IMR-90 (cell line): ENCODE measurements at regions not wholly inside any gene's neighbourhood (a gene's known extent, or its start where the extent isn't known, plus 50 kb on each side); places are given as distances from the start of the nearest gene placed in this dataset.

ENCODE experiments used
- ATAC-seq: fragments of 200-7000 bp; cut with Tn5 transposase; 2 replicates; pipeline ENCODE4 v1.9.1; 2020; ENCODE audit warnings: low read depth, mild to moderate bottlenecking, moderate library complexity
- BruUV-seq: library from RNA; stranded (reverse); fragments of 400-500 nt; replicated peaks from 2 replicates; lab custom pipeline; 2021; lab: Mats Ljungman, UMichigan
- CTCF ChIA-PET: fragments of 300-600 bp; formaldehyde crosslinking; extraction: SDS; loops from one replicate; lab custom pipeline; 2021; ENCODE audit warnings: antibody characterized with exemption; lab: Yijun Ruan, JAX
- POLR2A ChIA-PET: fragments of 300-600 bp; sonication (Branson Sonifier 250); formaldehyde crosslinking; loops from one replicate; lab custom pipeline; 2022; ENCODE audit warnings: antibody characterized with exemption; ENCODE audit not compliant: unreplicated experiment; lab: Charles Lee
- DNase-seq: peaks from one replicate; pipeline ENCODE4 v3.0.0; 2013
- H2AFZ ChIP-seq: replicated peaks from 2 replicates; pipeline ENCODE3; 2013; ENCODE audit warnings: low read length, mild to moderate bottlenecking; ENCODE audit not compliant: poor library complexity
- H2AK5ac ChIP-seq: 2 replicates; pipeline ENCODE4 v1.6.1; 2013; ENCODE audit warnings: low read depth, low read length, inconsistent platforms
- H2AK9ac ChIP-seq: replicated peaks from 2 replicates; pipeline ENCODE3; 2013; ENCODE audit warnings: mild to moderate bottlenecking, low read depth, low read length, moderate library complexity; ENCODE audit not compliant: poor library complexity
- H2BK120ac ChIP-seq: 2 replicates; pipeline ENCODE4 v1.6.1; 2013; ENCODE audit warnings: low read depth, low read length, inconsistent platforms
- H2BK15ac ChIP-seq: 3 replicates; pipeline ENCODE4 v1.6.1; 2013; ENCODE audit warnings: low read depth, low read length, inconsistent platforms
- H2BK20ac ChIP-seq: 2 replicates; pipeline ENCODE4 v1.6.1; 2013; ENCODE audit warnings: low read depth, mild to moderate bottlenecking, inconsistent platforms, low read length, moderate library complexity
- H2BK5ac ChIP-seq: 2 replicates; pipeline ENCODE4 v1.6.1; 2013; ENCODE audit warnings: mild to moderate bottlenecking, low read depth, low read length, inconsistent platforms; ENCODE audit not compliant: poor library complexity, severe bottlenecking
- H3K14ac ChIP-seq: replicated peaks from 2 replicates; pipeline ENCODE4 v1.6.1; 2013; ENCODE audit warnings: low read depth, low read length, inconsistent platforms
- H3K18ac ChIP-seq: 2 replicates; pipeline ENCODE4 v1.6.1; 2013; ENCODE audit warnings: low read depth, low read length, control low read depth
- H3K23ac ChIP-seq: 2 replicates; pipeline ENCODE4 v1.6.1; 2013; ENCODE audit warnings: low read depth, low read length, inconsistent platforms
- H3K27ac ChIP-seq: 2 replicates; pipeline ENCODE4 v1.5.1; 2013; ENCODE audit warnings: mild to moderate bottlenecking, control low read depth, low read length; ENCODE audit not compliant: insufficient read depth
- H3K27me3 ChIP-seq: 2 replicates; pipeline ENCODE4 v1.6.1; 2013; ENCODE audit warnings: low read length; ENCODE audit not compliant: control insufficient read depth, insufficient read depth
- H3K36me3 ChIP-seq: 2 replicates; pipeline ENCODE4 v1.6.1; 2013; ENCODE audit warnings: low read length, mixed read lengths; ENCODE audit not compliant: control insufficient read depth, insufficient read depth
- H3K4ac ChIP-seq: 2 replicates; pipeline ENCODE4 v1.6.1; 2013; ENCODE audit warnings: low read depth, low read length, inconsistent platforms
- H3K4me1 ChIP-seq: 2 replicates; pipeline ENCODE4 v1.6.1; 2013; ENCODE audit warnings: low read length, mixed read lengths; ENCODE audit not compliant: control insufficient read depth, insufficient read depth
- H3K4me2 ChIP-seq: 2 replicates; pipeline ENCODE4 v1.6.1; 2013; ENCODE audit warnings: low read depth, mild to moderate bottlenecking, control low read depth, low read length, moderate library complexity
- H3K4me3 ChIP-seq: 2 replicates; pipeline ENCODE4 v1.5.1; 2013; ENCODE audit warnings: low read depth, mild to moderate bottlenecking, control low read depth, low read length, moderate library complexity; ENCODE audit not compliant: insufficient read depth
- H3K56ac ChIP-seq: 2 replicates; pipeline ENCODE4 v1.6.1; 2013; ENCODE audit warnings: low read length, inconsistent platforms; ENCODE audit not compliant: insufficient read depth; ENCODE audit errors: extremely low read depth
- H3K79me1 ChIP-seq, 2 experiments: 2 replicates each; pipeline ENCODE4 v1.6.1; 2013; ENCODE audit warnings: low read length in 2 of 2, inconsistent platforms in 1 of 2, low read depth in 1 of 2
- H3K9ac ChIP-seq: 2 replicates; pipeline ENCODE4 v1.6.1; 2013; ENCODE audit warnings: low read depth, low read length, control low read depth
- H3K9me1 ChIP-seq: 2 replicates; pipeline ENCODE4 v1.6.1; 2013; ENCODE audit warnings: low read length, inconsistent platforms; ENCODE audit not compliant: insufficient read depth
- H3K9me3 ChIP-seq: 2 replicates; pipeline ENCODE4 v1.6.1; 2013; ENCODE audit warnings: low read length; ENCODE audit not compliant: control insufficient read depth, insufficient read depth
- H4K20me1 ChIP-seq: 2 replicates; pipeline ENCODE4 v1.6.1; 2013; ENCODE audit warnings: low read length, inconsistent platforms; ENCODE audit not compliant: insufficient read depth
- H4K5ac ChIP-seq: 2 replicates; pipeline ENCODE4 v1.6.1; 2013; ENCODE audit warnings: mild to moderate bottlenecking, low read depth, low read length, control low read depth
- H4K8ac ChIP-seq, 2 experiments: 2 replicates each; pipeline ENCODE4 v1.6.1; 2013; ENCODE audit warnings: low read depth in 2 of 2, low read length in 2 of 2, control low read depth in 1 of 2, inconsistent platforms in 1 of 2
- H4K91ac ChIP-seq: 2 replicates; pipeline ENCODE4 v1.6.1; 2013; ENCODE audit warnings: low read depth, low read length, inconsistent platforms; ENCODE audit not compliant: insufficient read depth
- BHLHE40 ChIP-seq: fragments of 150-350 bp; IDR thresholded peaks from 2 replicates; pipeline ENCODE4 v1.6.1; 2016; ENCODE audit warnings: mild to moderate bottlenecking, low read depth, low read length
- CEBPB ChIP-seq: IDR thresholded peaks from 2 replicates; pipeline ENCODE4 v1.6.1; 2012; ENCODE audit warnings: low read depth, low read length, improper control_type of control experiment
- CHD1 ChIP-seq: IDR thresholded peaks from 2 replicates; pipeline ENCODE4 v1.6.1; 2012; ENCODE audit warnings: low read depth, low read length, improper control_type of control experiment
- ELK1 ChIP-seq: fragments of 150-350 bp; IDR thresholded peaks from 2 replicates; pipeline ENCODE4 v1.6.1; 2016; ENCODE audit warnings: low read depth, mild to moderate bottlenecking, low read length, moderate library complexity, borderline replicate concordance
- MAFK ChIP-seq: IDR thresholded peaks from 2 replicates; pipeline ENCODE4 v1.6.1; 2012; ENCODE audit warnings: low read depth, low read length, improper control_type of control experiment
- MAZ ChIP-seq: IDR thresholded peaks from 2 replicates; pipeline ENCODE4 v1.6.1; 2012; ENCODE audit warnings: low read depth, mild to moderate bottlenecking, low read length, improper control_type of control experiment, moderate library complexity, borderline replicate concordance
- MXI1 ChIP-seq: IDR thresholded peaks from 2 replicates; pipeline ENCODE4 v1.6.1; 2012; ENCODE audit warnings: low read depth, mild to moderate bottlenecking, low read length, moderate library complexity, borderline replicate concordance
- NFE2L2 ChIP-seq: fragments of 150-350 bp; IDR thresholded peaks from 2 replicates; pipeline ENCODE4 v1.6.1; 2016; ENCODE audit warnings: low read depth, mild to moderate bottlenecking, low read length
- POLR2A ChIP-seq: IDR thresholded peaks from 2 replicates; pipeline ENCODE4 v1.6.1; 2012; ENCODE audit warnings: mild to moderate bottlenecking, low read depth, low read length
- RAD21 ChIP-seq: IDR thresholded peaks from 2 replicates; pipeline ENCODE4 v1.6.1; 2012; ENCODE audit warnings: low read length, improper control_type of control experiment
- RCOR1 ChIP-seq: IDR thresholded peaks from 2 replicates; pipeline ENCODE4 v1.6.1; 2012; ENCODE audit warnings: mild to moderate bottlenecking, low read length, improper control_type of control experiment; ENCODE audit not compliant: insufficient replicate concordance
- RFX5 ChIP-seq: IDR thresholded peaks from 2 replicates; pipeline ENCODE4 v1.8.0; 2012; ENCODE audit warnings: low read depth, mild to moderate bottlenecking, low read length, moderate library complexity
- SMC3 ChIP-seq: fragments of 150-350 bp; IDR thresholded peaks from 2 replicates; pipeline ENCODE4 v1.6.1; 2016; ENCODE audit warnings: low read depth, mild to moderate bottlenecking, antibody characterized with exemption, low read length, moderate library complexity
- USF2 ChIP-seq: fragments of 150-350 bp; IDR thresholded peaks from 2 replicates; pipeline ENCODE4 v1.6.1; 2017; ENCODE audit warnings: mild to moderate bottlenecking, antibody characterized with exemption, low read length, low read depth
- WGBS, 2 experiments: methylation state at CpG; one replicate each; pipeline versions ENCODE4 v1.1.5 to v1.1.7; 2013; ENCODE audit warnings: missing lambda C conversion rate in 2 of 2; ENCODE audit not compliant: insufficient read length in 1 of 2; ENCODE audit errors: extremely low coverage in 2 of 2; 5-methylcytosine and 5-hydroxymethylcytosine counted together
- dilution Hi-C: fragments of 300-500 bp; cut with HindIII; formaldehyde crosslinking; loops from one replicate; pipeline ENCODE4 v1.14.3; 2018; ENCODE audit warnings: low sequenced_read_pairs; ENCODE audit not compliant: unreplicated experiment
- in situ Hi-C: fragments of 300-500 bp; cut with MboI; formaldehyde crosslinking; loops from 3 replicates; pipeline ENCODE4 v1.14.3; 2019; ENCODE audit warnings: low sequenced_read_pairs, inconsistent platforms, mixed read lengths
- intact Hi-C: fragments of 100-400 bp; cut with micrococcal nuclease; formaldehyde crosslinking; loops from 2 replicates; pipeline ENCODE4 v1.10.0; 2022

GRCh38 chr20:50434653-50435396 is 75.4 kb upstream of the PTPN1 start:
- DNase-seq = peak; percentile 86
- POLR2A ChIA-PET = no interaction called here
- in situ Hi-C loops = no loop called here
- TF ChIP-seq CHD1 (no peak), NFE2L2 (peak; percentile 53; the same call in 1 of the 2 replicates), RFX5 (no peak), MAFK (no peak), USF2 (no peak), SMC3 (no peak), ELK1 (no peak), RCOR1 (peak; percentile 83), CEBPB (peak; percentile 81), MXI1 (no peak), RAD21 (no peak), MAZ (no peak), POLR2A (no peak), BHLHE40 (0 out of 2 replicates have a peak, but pooled peaks have one; percentile 37)

More at GRCh38 chr20:50434653-50435396, 75.4 kb upstream of the PTPN1 start:
- H2AK9ac ChIP-seq = no peak overlapping the region
- peaks cover 13% of the 10 kb centered on the region for H3K9me1 ChIP-seq
- H3K4ac ChIP-seq = peak overlapping the region; percentile 65
- H3K9me3 ChIP-seq = no peaks in the 10 kb centered on the region
- H3K9ac ChIP-seq = no peak overlapping the region
- dilution Hi-C loops = no loop called here
- H3K23ac ChIP-seq = peak overlapping the region; percentile 28; the same call in 1 of the 2 replicates
- peak overlapping the region; percentile 85 for H2BK20ac ChIP-seq
- H3K18ac ChIP-seq = peak overlapping the region; percentile 21; the same call in 1 of the 2 replicates
- H2BK120ac ChIP-seq = peak overlapping the region; percentile 80
- no peaks in the 10 kb centered on the region for H4K20me1 ChIP-seq
- H3K14ac ChIP-seq = 0 out of 2 replicates have a peak overlapping the region, but pooled peaks have one; percentile 10
- CTCF ChIA-PET = no interaction called here
- 73% methylated on average over 3 of the region's 6 CpGs; no CpG with 5 or more reads in 1 of the 2 experiments for WGBS, 2 experiments
- H4K5ac ChIP-seq = peak overlapping the region; percentile 25; the same call in 1 of the 2 replicates
- H3K79me1 ChIP-seq = peaks cover 0 to 12% of the 10 kb centered on the region in 2 experiments; a peak in 2 of 4 replicates
- peaks cover 19% of the 10 kb centered on the region for H3K4me1 ChIP-seq
- no peak overlapping the region for H3K4me2 ChIP-seq
- H2AFZ ChIP-seq = no peak overlapping the region
- H3K27me3 ChIP-seq = no peaks in the 10 kb centered on the region
- peak overlapping the region; percentile 12; the same call in 1 of the 2 replicates for H4K91ac ChIP-seq
- peak overlapping the region in 1 of 2 experiments; percentile 52; a peak in 2 of 4 replicates for H4K8ac ChIP-seq
- no TSS peak for BruUV-seq
- peak overlapping the region; percentile 18; the same call in 1 of the 2 replicates for H3K27ac ChIP-seq
- H3K36me3 ChIP-seq = no peaks in the 10 kb centered on the region
- peak overlapping the region; percentile 9; the same call in 2 of the 3 replicates for H2BK15ac ChIP-seq
- H2BK5ac ChIP-seq = peak overlapping the region; percentile 19
- no peak overlapping the region for H3K56ac ChIP-seq
- H3K4me3 ChIP-seq = no peak overlapping the region
- H2AK5ac ChIP-seq = peak overlapping the region; percentile 83; the same call in 1 of the 2 replicates
- peak; percentile 21 for ATAC-seq
- intact Hi-C loops = no loop called here
